ENCODE measurements at regions not wholly inside any gene's neighbourhood (a gene's known extent, or its start where the extent isn't known, plus 50 kb on each side); places are given as distances from the start of the nearest gene placed in this dataset.
A peak's percentile ranks its signal among the peaks of the same experiment; 100 is the strongest.
"Not testable (repeated sequence)": the region's sequence is repeated elsewhere in the genome, so short reads cannot be mapped to it uniquely, and the experiment has no call there.

DNA sequence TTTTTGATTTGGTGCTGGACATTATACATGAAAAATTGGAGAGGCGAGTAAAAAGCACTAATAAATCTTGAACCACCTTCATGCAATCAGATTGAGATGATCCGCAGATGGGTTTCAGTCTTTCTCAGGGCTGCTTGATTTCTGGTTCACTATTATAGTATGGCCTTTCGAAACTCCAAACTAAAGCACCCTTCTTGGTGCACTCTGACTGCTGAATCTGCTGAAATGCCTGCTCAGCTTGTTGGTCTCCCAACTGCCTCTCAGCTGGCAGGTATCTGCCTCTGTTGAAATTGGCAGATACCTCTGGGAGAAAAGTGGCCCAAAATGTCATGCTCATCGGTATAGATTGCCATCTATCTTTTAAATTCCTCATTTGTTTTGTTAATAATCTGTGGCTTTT, 102.5 kb upstream of the WIPF3 start:
- DNase-seq, result not testable (repeated sequence)

DNA sequence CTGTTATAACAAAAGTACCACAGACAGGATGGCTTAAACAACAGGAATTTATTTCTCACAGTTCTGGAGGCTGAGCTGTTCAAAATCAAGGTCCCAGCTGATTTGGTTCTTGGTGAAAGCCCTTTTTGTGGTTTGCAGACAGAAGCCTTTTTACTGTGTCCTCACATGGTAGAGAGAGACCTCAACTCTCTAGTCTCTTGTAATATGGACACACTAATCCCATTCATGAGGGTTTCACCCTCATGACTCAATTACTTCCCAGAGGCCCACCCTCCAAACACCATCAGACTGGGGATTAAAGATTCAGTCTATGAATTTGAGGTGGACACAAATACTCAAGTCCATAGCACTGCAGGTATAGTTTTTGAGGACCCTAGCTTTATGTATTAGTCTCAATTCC, 97.3 kb upstream of the WIPF3 start:
- DNase-seq, result not testable (repeated sequence)

DNA sequence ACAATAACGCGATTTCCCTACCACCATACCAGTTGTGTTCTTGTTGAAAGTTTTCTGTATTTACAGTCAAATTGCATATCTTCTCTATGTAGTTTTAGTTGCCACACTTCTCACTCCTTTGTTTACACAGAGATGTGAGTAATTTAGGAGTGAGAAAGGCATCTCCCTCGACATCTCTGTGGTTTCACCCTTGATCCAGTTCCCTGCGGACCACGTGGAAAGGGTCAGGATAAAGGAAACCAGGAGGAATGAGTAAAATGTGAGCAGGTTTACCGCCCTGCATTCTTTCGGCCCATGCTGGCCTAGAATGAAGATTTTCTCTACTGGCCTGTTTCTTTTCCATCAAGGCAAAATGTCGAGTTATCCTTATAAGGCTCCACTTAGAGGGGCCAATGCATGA, 83.2 kb upstream of the WIPF3 start:
- not testable (repeated sequence) for DNase-seq

DNA sequence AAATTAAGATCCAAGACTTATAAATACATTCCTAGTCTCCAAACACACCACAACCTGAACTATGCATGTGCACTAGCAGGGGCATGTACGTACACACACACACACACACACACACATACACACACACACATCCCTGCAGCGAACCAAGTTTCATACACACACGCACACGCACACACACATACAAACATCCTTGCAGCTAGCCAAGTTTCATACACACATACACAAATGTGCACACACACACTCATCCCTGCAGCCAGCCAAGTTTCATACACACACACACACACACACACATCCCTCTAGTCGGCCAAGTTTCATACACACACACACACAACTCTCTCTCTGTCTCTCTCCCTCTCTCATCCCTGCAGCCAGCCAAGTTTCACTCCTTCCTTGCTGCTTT, 82.7 kb upstream of the WIPF3 start:
- DNase-seq, result no peak

DNA sequence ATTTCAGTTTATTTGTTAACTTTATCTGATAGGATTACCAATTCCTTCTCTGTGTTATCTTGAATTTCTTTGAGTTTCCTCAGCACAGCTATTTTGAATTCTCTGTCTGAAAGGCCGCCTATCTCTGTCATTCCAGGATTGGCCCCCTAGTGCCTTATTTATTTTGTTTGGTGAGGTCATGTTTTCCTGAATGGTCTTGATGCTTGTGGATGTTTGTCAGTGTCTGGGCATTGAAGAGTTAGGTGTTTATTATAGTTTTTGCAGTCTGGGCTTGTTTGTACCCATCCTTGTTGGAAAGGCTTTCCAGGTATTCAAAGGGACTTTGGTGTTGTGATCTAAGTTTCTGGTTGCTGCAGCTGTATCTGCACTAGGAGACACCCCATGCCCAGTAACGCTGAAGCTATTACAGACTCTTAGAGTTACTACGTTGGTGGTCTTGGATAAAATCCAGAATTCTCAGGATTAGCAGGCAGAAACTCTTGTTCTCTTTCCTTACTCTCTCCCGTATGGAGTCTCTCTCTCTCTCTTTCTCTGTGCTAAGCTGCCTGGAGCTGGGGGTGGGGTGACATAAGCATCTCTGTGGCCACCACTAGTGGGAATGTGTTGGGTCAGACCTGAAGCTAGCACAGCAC, 76.7 kb upstream of the WIPF3 start:
- not testable (repeated sequence) for DNase-seq

DNA sequence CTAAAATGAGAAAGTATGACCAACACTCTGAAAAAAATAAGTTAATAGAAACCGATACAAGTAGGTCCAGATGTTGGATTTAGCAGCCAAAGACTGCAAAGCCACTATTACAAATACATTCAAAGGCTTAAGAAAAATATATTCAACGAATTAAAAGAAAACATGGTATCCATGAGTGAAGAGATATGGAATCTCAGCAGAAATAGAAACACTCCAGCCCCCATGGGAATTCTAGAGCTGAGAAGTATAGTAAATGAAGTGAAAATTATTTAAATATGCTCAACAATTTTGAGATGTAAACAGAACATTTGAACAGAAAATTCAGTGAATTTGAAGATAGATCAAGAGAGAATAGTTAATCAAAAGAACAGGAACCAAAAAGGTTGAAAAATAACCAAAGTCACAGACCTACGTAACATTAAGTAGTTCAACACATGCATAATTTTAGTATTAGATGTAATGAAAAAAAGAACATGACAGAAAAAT, 72.0 kb upstream of the WIPF3 start:
- no peak for DNase-seq

DNA sequence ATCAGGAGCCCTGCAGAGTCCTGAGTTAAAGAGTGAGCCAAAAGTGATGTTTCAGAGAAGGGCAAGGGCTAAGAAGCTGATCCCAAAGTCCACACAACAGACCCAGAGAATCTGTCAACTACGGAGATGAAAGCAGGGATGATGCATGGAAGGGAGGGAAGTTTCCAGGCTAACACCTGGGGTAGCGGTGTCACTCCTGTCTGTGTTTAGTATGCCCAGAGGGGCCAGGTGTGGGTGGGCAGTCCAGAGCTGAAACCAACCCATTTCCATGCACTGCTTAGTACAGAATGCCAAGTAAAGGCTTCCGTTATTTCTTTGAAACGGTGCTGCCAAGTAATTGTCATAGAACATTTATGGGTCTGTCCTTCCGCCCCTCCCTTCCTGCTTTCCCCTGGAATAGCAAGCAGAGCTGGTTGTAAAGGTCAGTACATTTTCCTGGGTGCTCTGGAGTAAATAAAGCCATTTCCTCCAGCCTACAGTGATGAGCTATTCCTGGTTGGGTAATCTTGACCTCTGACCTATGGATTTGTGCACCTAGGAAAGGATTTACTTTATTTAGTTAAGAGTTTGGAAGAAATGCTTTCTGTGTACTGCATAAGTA, 58.6 kb upstream of the WIPF3 start:
- not testable (repeated sequence) for DNase-seq

DNA sequence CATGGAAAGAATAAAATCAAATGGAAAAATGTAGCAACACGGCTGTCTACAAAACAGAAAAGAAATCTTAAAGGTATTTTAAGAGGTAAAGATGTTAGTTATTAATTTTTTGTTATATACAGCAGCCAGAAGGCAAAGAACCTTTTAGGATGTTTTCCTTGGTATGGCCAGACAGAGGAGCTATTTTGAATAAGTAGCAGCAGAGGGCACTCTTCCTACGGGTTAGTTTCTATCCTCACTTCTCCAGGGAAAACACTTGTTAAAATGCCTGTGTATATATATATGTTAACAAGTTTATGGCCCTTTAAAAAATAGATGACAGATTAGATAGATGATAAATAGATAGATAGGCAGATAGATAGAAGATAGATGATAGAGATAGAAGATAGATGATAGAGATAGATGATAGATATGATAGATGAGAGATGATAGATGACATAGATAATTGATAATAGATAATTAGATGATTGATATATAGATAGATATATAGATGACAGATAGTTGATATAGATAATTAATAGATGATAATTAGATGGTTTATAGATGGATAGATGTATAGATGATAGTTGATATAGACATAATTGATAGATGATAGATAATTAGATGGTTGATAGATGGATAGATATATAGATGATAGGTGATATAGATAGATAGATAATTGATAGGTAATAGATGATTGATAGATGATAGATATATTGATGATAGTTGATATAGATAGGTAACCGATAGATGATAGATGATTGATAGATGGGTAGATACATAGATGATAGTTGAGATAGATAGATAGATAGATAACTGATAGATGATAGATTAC, 57.8 kb upstream of the WIPF3 start:
- peak; percentile 58 to 67 (median 61) for DNase-seq

DNA sequence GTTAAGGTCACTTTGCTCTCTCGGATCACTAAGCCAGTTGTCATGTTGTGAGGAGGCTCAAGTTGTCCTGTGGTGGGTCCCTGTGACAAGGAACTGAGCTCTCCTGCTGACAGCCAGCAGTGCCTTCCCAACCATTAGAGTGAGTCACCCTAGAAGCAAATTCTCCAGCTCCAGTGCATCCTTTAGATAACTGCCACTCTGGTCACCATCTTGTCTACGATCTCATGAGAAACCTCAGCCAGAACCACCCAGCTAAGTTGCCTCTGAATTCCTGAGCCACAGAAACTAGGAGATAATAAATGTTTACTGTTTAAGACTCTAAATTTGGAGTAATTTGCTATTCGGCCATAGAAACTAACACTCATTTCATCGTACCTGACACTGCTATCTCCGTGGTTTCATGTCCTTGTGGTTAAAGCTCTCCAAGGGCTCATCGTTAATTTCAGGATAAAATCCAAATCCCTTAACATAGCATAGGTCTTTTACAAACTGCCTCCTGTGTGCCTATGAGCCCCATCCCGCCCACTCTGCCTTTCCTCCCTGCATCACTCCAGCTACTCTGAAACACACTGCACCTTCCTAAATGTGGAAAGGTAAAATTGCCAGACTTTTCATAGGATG, 56.5 kb upstream of the WIPF3 start:
- no peak for DNase-seq

DNA sequence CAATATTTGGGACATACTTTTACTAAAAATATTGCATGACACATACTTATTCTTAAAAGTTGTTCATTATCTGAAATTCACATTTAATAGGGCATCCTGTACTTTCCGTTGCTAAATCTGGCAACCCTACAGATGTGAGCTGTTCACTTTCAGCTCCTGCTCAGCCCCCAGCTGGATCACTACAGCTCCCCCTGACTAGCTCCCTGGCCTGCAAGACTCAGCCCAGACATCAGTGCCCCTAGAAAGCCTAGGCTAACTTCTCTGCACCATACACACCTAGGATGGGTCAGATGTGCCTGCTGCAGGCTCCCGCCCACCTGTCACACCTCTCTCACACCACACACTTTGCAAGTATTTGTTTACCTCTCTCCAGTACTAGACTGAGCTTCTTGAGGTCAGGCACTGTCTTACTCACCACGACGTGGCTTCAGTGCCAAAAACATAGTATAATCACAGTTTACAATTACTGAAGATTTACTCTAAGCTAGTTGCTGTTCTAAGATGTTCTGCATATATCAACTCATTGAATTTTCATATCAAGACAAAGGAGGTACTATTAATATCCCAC, 55.9 kb upstream of the WIPF3 start:
- not testable (repeated sequence) for DNase-seq

DNA sequence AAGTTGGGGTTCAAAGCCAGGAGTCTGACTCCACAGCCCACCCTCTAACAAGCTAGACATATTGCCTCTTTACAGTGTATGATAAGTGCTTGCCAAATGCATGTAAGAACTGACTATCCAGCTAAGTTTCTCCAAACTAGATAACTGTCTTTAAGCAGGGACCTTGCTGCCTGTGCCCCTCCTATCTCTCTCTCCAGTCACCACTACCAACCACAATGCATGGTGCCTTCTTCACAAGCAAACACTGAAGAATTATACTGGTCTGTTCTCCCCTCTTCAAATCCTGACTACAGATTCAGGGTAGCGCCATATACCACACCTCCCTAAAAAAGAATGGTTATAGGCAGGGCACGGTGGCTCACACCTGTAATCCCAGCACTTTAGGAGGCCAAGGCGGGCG, 55.3 kb upstream of the WIPF3 start:
- DNase-seq, result not testable (repeated sequence)

DNA sequence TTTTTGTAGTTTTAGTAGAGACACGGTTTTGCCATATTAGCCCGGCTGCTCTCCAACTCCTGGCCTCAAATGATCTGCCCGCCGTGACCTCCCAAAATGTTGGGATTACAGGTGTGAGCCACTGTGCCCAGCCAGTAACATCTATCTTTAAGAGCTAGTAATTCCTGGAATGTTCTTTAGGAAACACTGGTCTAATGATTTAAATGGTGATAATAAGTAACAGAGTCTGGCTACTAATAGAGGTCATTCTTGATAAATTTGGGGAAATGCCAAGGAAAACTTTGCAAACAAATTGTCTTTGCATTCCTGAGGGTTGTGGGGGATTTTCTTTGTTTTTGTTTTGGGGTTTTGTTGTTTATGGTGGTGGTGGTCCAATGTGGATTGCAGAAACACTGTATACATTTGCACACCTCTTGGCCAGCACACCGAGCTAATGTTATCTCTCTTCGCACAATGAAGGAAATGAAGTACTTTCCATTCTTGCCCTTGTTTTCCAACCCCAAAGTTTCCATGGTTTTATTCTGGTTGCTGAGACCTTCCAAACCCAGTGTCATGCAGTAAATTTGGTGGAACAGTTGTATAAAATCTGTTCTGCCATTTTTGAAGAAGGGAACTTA, 51.3 kb upstream of the WIPF3 start:
- no peak for DNase-seq

Data from suppressor macrophage treated with lipopolysaccharide for 1 hour (primary cell).